ENCODE measurements at regions not wholly inside any gene's neighbourhood (a gene's known extent, or its start where the extent isn't known, plus 50 kb on each side); places are given as distances from the start of the nearest gene placed in this dataset.

- TF ChIP-seq, protein P1, sequence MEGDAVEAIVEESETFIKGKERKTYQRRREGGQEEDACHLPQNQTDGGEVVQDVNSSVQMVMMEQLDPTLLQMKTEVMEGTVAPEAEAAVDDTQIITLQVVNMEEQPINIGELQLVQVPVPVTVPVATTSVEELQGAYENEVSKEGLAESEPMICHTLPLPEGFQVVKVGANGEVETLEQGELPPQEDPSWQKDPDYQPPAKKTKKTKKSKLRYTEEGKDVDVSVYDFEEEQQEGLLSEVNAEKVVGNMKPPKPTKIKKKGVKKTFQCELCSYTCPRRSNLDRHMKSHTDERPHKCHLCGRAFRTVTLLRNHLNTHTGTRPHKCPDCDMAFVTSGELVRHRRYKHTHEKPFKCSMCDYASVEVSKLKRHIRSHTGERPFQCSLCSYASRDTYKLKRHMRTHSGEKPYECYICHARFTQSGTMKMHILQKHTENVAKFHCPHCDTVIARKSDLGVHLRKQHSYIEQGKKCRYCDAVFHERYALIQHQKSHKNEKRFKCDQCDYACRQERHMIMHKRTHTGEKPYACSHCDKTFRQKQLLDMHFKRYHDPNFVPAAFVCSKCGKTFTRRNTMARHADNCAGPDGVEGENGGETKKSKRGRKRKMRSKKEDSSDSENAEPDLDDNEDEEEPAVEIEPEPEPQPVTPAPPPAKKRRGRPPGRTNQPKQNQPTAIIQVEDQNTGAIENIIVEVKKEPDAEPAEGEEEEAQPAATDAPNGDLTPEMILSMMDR (IDR thresholded peaks at IDR 0.05 in 2 of 3, conservative IDR thresholded peaks at IDR 0.05 in 1 of 3; ENCODE audit: control insufficient read depth in 2 of 3, extremely low read depth in 1 of 3, insufficient read depth in 1 of 3, low read depth in 3 of 3, low read length in 3 of 3): no peak
- no peak for TF ChIP-seq E2F8 (IDR thresholded peaks at IDR 0.05; ENCODE audit: low read depth, partially characterized antibody)
- no peak for TF ChIP-seq ZNF274 (IDR thresholded peaks at IDR 0.05; ENCODE audit: insufficient read depth, insufficient read length)
- TF ChIP-seq, protein P2, sequence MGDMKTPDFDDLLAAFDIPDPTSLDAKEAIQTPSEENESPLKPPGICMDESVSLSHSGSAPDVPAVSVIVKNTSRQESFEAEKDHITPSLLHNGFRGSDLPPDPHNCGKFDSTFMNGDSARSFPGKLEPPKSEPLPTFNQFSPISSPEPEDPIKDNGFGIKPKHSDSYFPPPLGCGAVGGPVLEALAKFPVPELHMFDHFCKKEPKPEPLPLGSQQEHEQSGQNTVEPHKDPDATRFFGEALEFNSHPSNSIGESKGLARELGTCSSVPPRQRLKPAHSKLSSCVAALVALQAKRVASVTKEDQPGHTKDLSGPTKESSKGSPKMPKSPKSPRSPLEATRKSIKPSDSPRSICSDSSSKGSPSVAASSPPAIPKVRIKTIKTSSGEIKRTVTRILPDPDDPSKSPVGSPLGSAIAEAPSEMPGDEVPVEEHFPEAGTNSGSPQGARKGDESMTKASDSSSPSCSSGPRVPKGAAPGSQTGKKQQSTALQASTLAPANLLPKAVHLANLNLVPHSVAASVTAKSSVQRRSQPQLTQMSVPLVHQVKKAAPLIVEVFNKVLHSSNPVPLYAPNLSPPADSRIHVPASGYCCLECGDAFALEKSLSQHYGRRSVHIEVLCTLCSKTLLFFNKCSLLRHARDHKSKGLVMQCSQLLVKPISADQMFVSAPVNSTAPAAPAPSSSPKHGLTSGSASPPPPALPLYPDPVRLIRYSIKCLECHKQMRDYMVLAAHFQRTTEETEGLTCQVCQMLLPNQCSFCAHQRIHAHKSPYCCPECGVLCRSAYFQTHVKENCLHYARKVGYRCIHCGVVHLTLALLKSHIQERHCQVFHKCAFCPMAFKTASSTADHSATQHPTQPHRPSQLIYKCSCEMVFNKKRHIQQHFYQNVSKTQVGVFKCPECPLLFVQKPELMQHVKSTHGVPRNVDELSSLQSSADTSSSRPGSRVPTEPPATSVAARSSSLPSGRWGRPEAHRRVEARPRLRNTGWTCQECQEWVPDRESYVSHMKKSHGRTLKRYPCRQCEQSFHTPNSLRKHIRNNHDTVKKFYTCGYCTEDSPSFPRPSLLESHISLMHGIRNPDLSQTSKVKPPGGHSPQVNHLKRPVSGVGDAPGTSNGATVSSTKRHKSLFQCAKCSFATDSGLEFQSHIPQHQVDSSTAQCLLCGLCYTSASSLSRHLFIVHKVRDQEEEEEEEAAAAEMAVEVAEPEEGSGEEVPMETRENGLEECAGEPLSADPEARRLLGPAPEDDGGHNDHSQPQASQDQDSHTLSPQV (IDR thresholded peaks at IDR 0.05): no peak
- TF ChIP-seq HDAC6 (IDR thresholded peaks at IDR 0.05; ENCODE audit: unreplicated experiment): no peak
- no peak for TF ChIP-seq SKIL (IDR thresholded peaks at IDR 0.05; ENCODE audit: low read depth, poor library complexity, severe bottlenecking)
- TF ChIP-seq IKZF2 (IDR thresholded peaks at IDR 0.05): no peak
- TF ChIP-seq SMARCA5 (IDR thresholded peaks at IDR 0.05): no peak
- no peak for TF ChIP-seq POLR2A (IDR thresholded peaks at IDR 0.05; ENCODE audit: low read depth, low read length)
- TF ChIP-seq YBX1 (IDR thresholded peaks at IDR 0.05): no peak
- no peak for TF ChIP-seq CHD1 (IDR thresholded peaks at IDR 0.05; ENCODE audit: low read depth, low read length)
- no peak for TF ChIP-seq EZH2 (IDR thresholded peaks at IDR 0.05; ENCODE audit: borderline replicate concordance, control insufficient read depth, low read depth, low read length)
Observed at GRCh38 chr1:30507401-30508174, 215.8 kb downstream of the MATN1 start.
